ENCODE measurements at regions not wholly inside any gene's neighbourhood (a gene's known extent, or its start where the extent isn't known, plus 50 kb on each side); places are given as distances from the start of the nearest gene placed in this dataset.

GRCh38 chr1:36729716-36730510 is 247.2 kb upstream of the CSF3R start:
- TF ChIP-seq SNAI2 (CRISPR knock-in tag; IDR thresholded peaks at IDR 0.05) (no peak), TSHZ2 (CRISPR knock-in tag; IDR thresholded peaks at IDR 0.05) (no peak), ARNTL (CRISPR knock-in tag; IDR thresholded peaks at IDR 0.05; ENCODE audit: borderline replicate concordance, low read depth) (no peak), TOX (CRISPR knock-in tag; IDR thresholded peaks at IDR 0.05; ENCODE audit: borderline replicate concordance) (no peak), ZFP30 (CRISPR knock-in tag; IDR thresholded peaks at IDR 0.05) (no peak), CSDC2 (CRISPR knock-in tag; IDR thresholded peaks at IDR 0.05) (no peak), ZNF8 (CRISPR knock-in tag; IDR thresholded peaks at IDR 0.05) (no peak), ZNF565 (CRISPR knock-in tag; conservative IDR thresholded peaks at IDR 0.05; ENCODE audit: low read depth) (no peak), PATZ1 (CRISPR knock-in tag; IDR thresholded peaks at IDR 0.05; ENCODE audit: borderline replicate concordance) (no peak), ESRRG (CRISPR knock-in tag; IDR thresholded peaks at IDR 0.05) (no peak), GLIS3 (CRISPR knock-in tag; IDR thresholded peaks at IDR 0.05) (no peak), ISL1 (CRISPR knock-in tag; IDR thresholded peaks at IDR 0.05) (no peak), CREB5 (CRISPR knock-in tag; IDR thresholded peaks at IDR 0.05; ENCODE audit: low read depth) (no peak), ZC3H10 (CRISPR knock-in tag; IDR thresholded peaks at IDR 0.05) (no peak), CSRNP3 (CRISPR knock-in tag; IDR thresholded peaks at IDR 0.05) (no peak), POU6F1 (CRISPR knock-in tag; IDR thresholded peaks at IDR 0.05; ENCODE audit: borderline replicate concordance, low read depth) (no peak), RARB (CRISPR knock-in tag; IDR thresholded peaks at IDR 0.05) (no peak), TCF4 (CRISPR knock-in tag; IDR thresholded peaks at IDR 0.05; ENCODE audit: borderline replicate concordance) (no peak)
- no peak for ATAC-seq

- ATAC-seq, result no peak
- TF ChIP-seq ISL1 (CRISPR knock-in tag; IDR thresholded peaks at IDR 0.05) (no peak), ZNF565 (CRISPR knock-in tag; conservative IDR thresholded peaks at IDR 0.05; ENCODE audit: low read depth) (no peak), ZFP30 (CRISPR knock-in tag; IDR thresholded peaks at IDR 0.05) (no peak), ZC3H10 (CRISPR knock-in tag; IDR thresholded peaks at IDR 0.05) (no peak), ESRRG (CRISPR knock-in tag; IDR thresholded peaks at IDR 0.05) (no peak), BACH2 (CRISPR knock-in tag; IDR thresholded peaks at IDR 0.05; ENCODE audit: borderline replicate concordance) (no peak), ZNF8 (CRISPR knock-in tag; IDR thresholded peaks at IDR 0.05) (no peak), TOX (CRISPR knock-in tag; IDR thresholded peaks at IDR 0.05; ENCODE audit: borderline replicate concordance) (no peak), RARB (CRISPR knock-in tag; IDR thresholded peaks at IDR 0.05) (no peak), CSDC2 (CRISPR knock-in tag; IDR thresholded peaks at IDR 0.05) (no peak), TCF4 (CRISPR knock-in tag; IDR thresholded peaks at IDR 0.05; ENCODE audit: borderline replicate concordance) (no peak), OSR1 (CRISPR knock-in tag; IDR thresholded peaks at IDR 0.05) (no peak), ZNF70 (CRISPR knock-in tag; IDR thresholded peaks at IDR 0.05) (no peak), POU6F1 (CRISPR knock-in tag; IDR thresholded peaks at IDR 0.05; ENCODE audit: borderline replicate concordance, low read depth) (no peak), PPARA (CRISPR knock-in tag; IDR thresholded peaks at IDR 0.05; ENCODE audit: borderline replicate concordance) (no peak), TSHZ2 (CRISPR knock-in tag; IDR thresholded peaks at IDR 0.05) (no peak), CSRNP3 (CRISPR knock-in tag; IDR thresholded peaks at IDR 0.05) (no peak), SNAI2 (CRISPR knock-in tag; IDR thresholded peaks at IDR 0.05) (no peak)
Observed at GRCh38 chr1:36729289-36729688, 246.6 kb upstream of the CSF3R start.
